T-cell (primary cell): ENCODE measurements at regions not wholly inside any gene's neighbourhood (a gene's known extent, or its start where the extent isn't known, plus 50 kb on each side); places are given as distances from the start of the nearest gene placed in this dataset.

ENCODE experiments used
- ATAC-seq, 4 experiments: fragments of 200-7000 bp in 3 of 4; fragments of 150-1000 bp in 1 of 4; cut with Tn5 transposase; replicated peaks in 1 of 4; 1 replicate in 3 of 4; 2 replicates in 1 of 4; pipeline ENCODE4 v1.10.0; 2021; ENCODE audit warnings: moderate library complexity in 3 of 4, mild to moderate bottlenecking in 2 of 4, moderate number of reproducible peaks in 1 of 4
- CTCF ChIA-PET, 2 donors: fragments of 300-600 bp; sonication (Branson Sonifier 250); formaldehyde crosslinking; loops; one replicate each; lab custom pipeline; 2022; ENCODE audit warnings: antibody characterized with exemption in 2 of 2; lab: Charles Lee
- POLR2A ChIA-PET, 2 donors: fragments of 300-600 bp; sonication (Branson Sonifier 250); formaldehyde crosslinking; loops; one replicate each; lab custom pipeline; 2022; ENCODE audit warnings: antibody characterized with exemption in 2 of 2; lab: Charles Lee
- DNase-seq, 35 experiments: peaks; one replicate each; pipeline versions ENCODE4 v3.0.0 to v3.0.0-alpha.2; 2013 to 2023
- H3K27ac ChIP-seq: one replicate; pipeline ENCODE4 v1.5.1; 2013; ENCODE audit warnings: low read length
- H3K27me3 ChIP-seq, 2 experiments: replicated peaks in 1 of 2; 1 replicate in 1 of 2; 2 replicates in 1 of 2; pipeline versions ENCODE4 v1.6.1 to v1.7.0; 2013; ENCODE audit warnings: low read length in 1 of 2, mixed read lengths in 1 of 2; ENCODE audit not compliant: control insufficient read depth in 2 of 2, insufficient read depth in 2 of 2; ENCODE audit errors: extremely low read depth in 1 of 2
- H3K36me3 ChIP-seq, 2 donors: 1 replicate in 1 of 2; 2 replicates in 1 of 2; pipeline versions ENCODE4 v1.6.1 to v1.7.0; 2013; ENCODE audit warnings: low read length in 1 of 2; ENCODE audit not compliant: control insufficient read depth in 2 of 2, insufficient read depth in 1 of 2; ENCODE audit errors: extremely low read depth in 1 of 2
- H3K4me1 ChIP-seq, 2 experiments: 1 replicate in 1 of 2; 2 replicates in 1 of 2; pipeline versions ENCODE4 v1.6.1 to v1.7.0; 2013; ENCODE audit warnings: low read length in 2 of 2, mixed read lengths in 1 of 2; ENCODE audit not compliant: insufficient read depth in 2 of 2, control insufficient read depth in 1 of 2; ENCODE audit errors: extremely low read depth in 1 of 2
- H3K4me3 ChIP-seq, 2 donors: 1 replicate in 1 of 2; 2 replicates in 1 of 2; pipeline versions ENCODE4 v1.5.1 to v1.7.0; 2013; ENCODE audit warnings: mild to moderate bottlenecking in 2 of 2, low read length in 1 of 2, moderate library complexity in 1 of 2; ENCODE audit not compliant: control insufficient read depth in 1 of 2; ENCODE audit errors: extremely low read depth in 1 of 2
- H3K9me3 ChIP-seq: 2 replicates; pipeline ENCODE4 v1.7.0; 2013
- H3K27ac Mint-ChIP-seq, 2 donors: one replicate each; pipeline ENCODE4 v1.8.0; 2020 to 2021; ENCODE audit warnings: mild to moderate bottlenecking in 2 of 2, mixed read lengths in 2 of 2
- H3K27me3 Mint-ChIP-seq, 2 donors: one replicate each; pipeline ENCODE4 v1.8.0; 2021 to 2022; ENCODE audit warnings: mixed read lengths in 2 of 2
- H3K36me3 Mint-ChIP-seq: one replicate; pipeline ENCODE4 v1.8.0; 2021; ENCODE audit warnings: mixed read lengths
- H3K4me1 Mint-ChIP-seq, 3 donors: one replicate each; pipeline ENCODE4 v1.8.0; 2020 to 2022; ENCODE audit warnings: mixed read lengths in 3 of 3, mild to moderate bottlenecking in 1 of 3
- H3K4me3 Mint-ChIP-seq, 3 donors: one replicate each; pipeline ENCODE4 v1.8.0; 2020 to 2022; ENCODE audit warnings: mild to moderate bottlenecking in 3 of 3, mixed read lengths in 3 of 3, moderate library complexity in 3 of 3
- H3K9me3 Mint-ChIP-seq, 3 donors: one replicate each; pipeline ENCODE4 v1.8.0; 2020 to 2022; ENCODE audit warnings: mixed read lengths in 3 of 3
- whole genome bisulfite sequencing: methylation state at CpG from one replicate; pipeline ENCODE4 v1.1.5; 2013; ENCODE audit warnings: missing lambda C conversion rate; ENCODE audit not compliant: insufficient coverage; 5-methylcytosine and 5-hydroxymethylcytosine counted together

DNA sequence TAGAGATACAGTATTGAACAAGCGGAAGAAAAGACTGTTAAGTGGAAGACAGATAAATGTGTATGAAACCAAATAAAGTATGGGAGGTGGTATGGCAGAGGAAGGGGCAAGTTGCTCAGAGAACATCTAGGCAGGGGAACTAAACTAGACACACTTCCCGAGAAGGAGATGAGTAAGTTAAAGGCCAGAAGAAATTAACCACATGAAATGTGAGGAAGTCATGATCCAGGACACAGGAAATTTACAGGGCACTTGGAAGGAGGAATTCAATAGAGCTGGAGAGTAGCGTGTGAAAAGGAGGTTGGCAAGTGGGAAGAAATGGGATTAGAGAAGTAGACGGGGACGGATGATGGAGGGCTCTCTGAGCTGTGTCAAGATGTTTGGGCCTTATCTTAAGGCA, 208.8 kb downstream of the COG6 start:
- H3K9me3 Mint-ChIP-seq = peaks cover 0 to 4% (median 0%) of the 10 kb centered on the region in 3 donors
- H3K4me3 ChIP-seq = no peak overlapping the region
- ChIA-PET POLR2A (no interaction called here), CTCF (interaction anchor here in 1 of 2 donors (0.6 kb wide), 1 partner anchor 14 kb away, joined by 3 read pairs; no protein-coding TSS in a partner anchor)
- H3K27me3 ChIP-seq = no peaks in the 10 kb centered on the region
- H3K4me1 ChIP-seq = no peaks in the 10 kb centered on the region
- H3K36me3 ChIP-seq = no peaks in the 10 kb centered on the region
- H3K27ac ChIP-seq = no peak overlapping the region
- no peak for ATAC-seq
- no peak overlapping the region for H3K27ac Mint-ChIP-seq
- H3K36me3 Mint-ChIP-seq = no peaks in the 10 kb centered on the region
- H3K27me3 Mint-ChIP-seq = peaks cover 5% of the 10 kb centered on the region in 2 donors
- peaks cover 0 to 7% (median 0%) of the 10 kb centered on the region in 3 donors for H3K4me1 Mint-ChIP-seq
- no peak overlapping the region for H3K4me3 Mint-ChIP-seq
- no peak for DNase-seq
- H3K9me3 ChIP-seq = no peaks in the 10 kb centered on the region
- WGBS = 89% methylated on average over 2 of the region's 5 CpGs

DNA sequence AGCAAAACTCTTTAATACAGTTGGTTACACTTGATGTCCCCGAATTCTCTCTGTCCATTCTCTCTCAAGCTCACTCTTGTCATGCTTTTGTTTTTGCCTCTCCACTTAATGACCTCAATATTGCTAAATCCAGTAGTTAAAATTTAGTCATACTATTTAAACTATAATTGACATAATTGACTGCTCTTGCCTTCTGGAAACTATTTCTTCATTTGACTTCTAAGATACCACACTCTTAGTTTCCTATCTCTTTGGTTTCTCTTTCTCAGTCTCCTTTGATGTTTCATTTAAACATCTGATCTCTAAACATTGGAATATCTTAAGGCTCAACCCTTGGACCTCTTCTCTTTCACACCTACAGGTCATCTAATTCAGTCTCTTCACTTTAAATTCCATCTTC, 211.3 kb downstream of the COG6 start:
- Mint-ChIP-seq H3K36me3 (no peaks in the 10 kb centered on the region), H3K27ac (no peak overlapping the region), H3K27me3 (peaks cover 2 to 5% of the 10 kb centered on the region in 2 donors), H3K4me1 (peaks cover 0 to 7% (median 0%) of the 10 kb centered on the region in 3 donors), H3K9me3 (peaks cover 0 to 4% (median 0%) of the 10 kb centered on the region in 3 donors), H3K4me3 (no peak overlapping the region)
- DNase-seq = no peak
- no peaks in the 10 kb centered on the region for H3K4me1 ChIP-seq
- ATAC-seq = no peak
- H3K27ac ChIP-seq = no peak overlapping the region
- H3K27me3 ChIP-seq = no peaks in the 10 kb centered on the region
- WGBS = no CpG with 5 or more reads among the region's 1 CpG
- no peak overlapping the region for H3K4me3 ChIP-seq
- no peaks in the 10 kb centered on the region for H3K9me3 ChIP-seq
- no peaks in the 10 kb centered on the region for H3K36me3 ChIP-seq
- CTCF ChIA-PET = no interaction called here
- POLR2A ChIA-PET = no interaction called here

- Histone ChIP-seq H3K9me3 (no peaks in the 10 kb centered on the region), H3K27ac (no peak overlapping the region), H3K27me3 (no peaks in the 10 kb centered on the region), H3K36me3 (no peaks in the 10 kb centered on the region), H3K4me1 (no peaks in the 10 kb centered on the region), H3K4me3 (no peak overlapping the region)
- H3K27ac Mint-ChIP-seq = no peak overlapping the region
- peaks cover 0 to 7% (median 0%) of the 10 kb centered on the region in 3 donors for H3K4me1 Mint-ChIP-seq
- no peaks in the 10 kb centered on the region for H3K36me3 Mint-ChIP-seq
- DNase-seq = no peak
- 86% methylated on average over 2 of the region's 2 CpGs for WGBS
- H3K4me3 Mint-ChIP-seq = no peak overlapping the region
- ChIA-PET POLR2A (interaction anchor here in 1 of 2 donors (0.6 kb wide), 1 partner anchor 1384 kb away, joined by 3 read pairs; no protein-coding TSS in a partner anchor), CTCF (no interaction called here)
- H3K27me3 Mint-ChIP-seq = peaks cover 2 to 5% of the 10 kb centered on the region in 2 donors
- no peak for ATAC-seq
- H3K9me3 Mint-ChIP-seq = peaks cover 0 to 4% (median 0%) of the 10 kb centered on the region in 3 donors
Measured at GRCh38 chr13:39867807-39868206, 212.3 kb downstream of the COG6 start.

DNA sequence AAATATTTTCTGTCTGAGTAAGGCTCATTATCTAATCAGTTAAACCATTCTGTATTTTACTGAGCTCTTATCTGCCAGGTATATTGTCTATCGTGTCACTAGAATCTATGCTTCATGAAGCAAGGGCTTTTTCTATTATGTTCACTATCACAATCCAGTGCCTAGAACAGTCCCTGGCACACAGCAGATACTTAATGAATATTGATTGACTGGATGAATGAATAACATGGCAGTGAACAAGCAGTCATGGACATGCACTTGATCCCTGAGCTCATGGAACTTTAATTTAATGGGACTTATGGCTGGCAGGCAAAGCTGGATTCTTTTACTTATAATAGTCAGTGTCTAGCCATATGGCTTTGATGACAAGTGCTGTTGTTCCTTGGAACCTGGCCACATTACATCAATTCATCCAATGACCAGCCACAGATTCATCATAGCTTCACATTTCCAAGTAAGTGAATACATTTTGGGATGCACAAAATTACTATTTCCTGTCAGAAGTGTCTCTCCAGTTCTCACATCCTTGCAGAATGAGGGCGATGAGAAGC, 214.8 kb downstream of the COG6 start:
- no peak overlapping the region for H3K4me3 Mint-ChIP-seq
- peaks cover 2 to 5% of the 10 kb centered on the region in 2 donors for H3K27me3 Mint-ChIP-seq
- no peak overlapping the region for H3K27ac ChIP-seq
- no peaks in the 10 kb centered on the region for H3K4me1 ChIP-seq
- H3K27me3 ChIP-seq = no peaks in the 10 kb centered on the region
- no peaks in the 10 kb centered on the region for H3K36me3 ChIP-seq
- no CpG with 5 or more reads among the region's 2 CpGs for WGBS
- ATAC-seq (no peak), DNase-seq (no peak)
- H3K36me3 Mint-ChIP-seq = no peaks in the 10 kb centered on the region
- ChIA-PET CTCF (interaction anchor here (0.6 to 0.7 kb wide), 2 partner anchors 13 to 44 kb away, joined by 3 to 4 read pairs; no protein-coding TSS in a partner anchor), POLR2A (no interaction called here)
- H3K4me3 ChIP-seq = no peak overlapping the region
- H3K4me1 Mint-ChIP-seq = peaks cover 0 to 7% (median 0%) of the 10 kb centered on the region in 3 donors
- H3K27ac Mint-ChIP-seq = no peak overlapping the region
- H3K9me3 ChIP-seq = no peaks in the 10 kb centered on the region
- peaks cover 0 to 4% (median 0%) of the 10 kb centered on the region in 3 donors for H3K9me3 Mint-ChIP-seq

GRCh38 chr13:39874331-39875053, 219.0 kb downstream of the COG6 start:
- no peaks in the 10 kb centered on the region for H3K27me3 ChIP-seq
- no peaks in the 10 kb centered on the region for H3K9me3 Mint-ChIP-seq
- POLR2A ChIA-PET = no interaction called here
- 100% methylated on average over 1 of the region's 3 CpGs for WGBS
- no peaks in the 10 kb centered on the region for H3K9me3 ChIP-seq
- CTCF ChIA-PET = no interaction called here
- no peaks in the 10 kb centered on the region for H3K4me1 ChIP-seq
- H3K4me3 ChIP-seq = no peak overlapping the region
- ATAC-seq = no peak
- H3K36me3 Mint-ChIP-seq = no peaks in the 10 kb centered on the region
- no peak for DNase-seq
- no peaks in the 10 kb centered on the region for H3K36me3 ChIP-seq
- H3K4me1 Mint-ChIP-seq = peaks cover 6 to 9% (median 7%) of the 10 kb centered on the region in 3 donors
- no peak overlapping the region for H3K4me3 Mint-ChIP-seq
- no peak overlapping the region for H3K27ac ChIP-seq
- H3K27ac Mint-ChIP-seq = no peak overlapping the region
- no peaks in the 10 kb centered on the region for H3K27me3 Mint-ChIP-seq

- Mint-ChIP-seq H3K36me3 (no peaks in the 10 kb centered on the region), H3K27ac (no peak overlapping the region), H3K27me3 (no peaks in the 10 kb centered on the region), H3K9me3 (no peaks in the 10 kb centered on the region), H3K4me1 (peaks cover 6 to 9% (median 7%) of the 10 kb centered on the region in 3 donors), H3K4me3 (no peak overlapping the region)
- H3K4me1 ChIP-seq = no peaks in the 10 kb centered on the region
- no peaks in the 10 kb centered on the region for H3K36me3 ChIP-seq
- DNase-seq = no peak
- no peak for ATAC-seq
- CTCF ChIA-PET = no interaction called here
- no peak overlapping the region for H3K27ac ChIP-seq
- WGBS = 94% methylated on average over 4 of the region's 9 CpGs
- no peaks in the 10 kb centered on the region for H3K9me3 ChIP-seq
- no peak overlapping the region for H3K4me3 ChIP-seq
- POLR2A ChIA-PET = no interaction called here
- H3K27me3 ChIP-seq = no peaks in the 10 kb centered on the region
Measured at GRCh38 chr13:39875111-39875987, 219.9 kb downstream of the COG6 start.
